HG02970 (cell line): ENCODE measurements at regions not wholly inside any gene's neighbourhood (a gene's known extent, or its start where the extent isn't known, plus 50 kb on each side); places are given as distances from the start of the nearest gene placed in this dataset.

ENCODE experiments used
- ATAC-seq: cut with Tn5 transposase; IDR thresholded peaks from one replicate; pipeline ENCODE4 v1.9.1; 2021; ENCODE audit warnings: mild to moderate bottlenecking, moderate library complexity, moderate number of reproducible peaks; ENCODE audit not compliant: unreplicated experiment, low FRiP score

DNA sequence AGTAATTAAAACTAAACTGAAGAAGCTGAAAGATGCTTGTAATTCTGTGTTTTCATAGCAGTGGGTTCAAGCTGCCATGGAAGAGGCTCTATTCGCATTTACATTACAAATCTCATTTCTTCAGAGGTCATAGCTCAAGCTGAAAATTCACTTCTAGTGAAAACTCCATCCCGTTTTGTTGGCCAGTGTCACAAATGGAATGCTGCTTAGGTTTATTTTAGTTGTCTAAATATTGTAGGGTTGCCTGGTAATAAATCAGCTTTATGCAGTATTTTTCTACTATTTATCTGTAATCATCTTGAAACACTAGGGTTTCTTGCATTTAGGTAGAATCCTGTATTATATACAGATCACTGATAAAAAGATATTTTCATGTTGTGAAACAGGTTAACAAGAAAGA is 240.6 kb downstream of the PTBP2 start:
- ATAC-seq: no peak

DNA sequence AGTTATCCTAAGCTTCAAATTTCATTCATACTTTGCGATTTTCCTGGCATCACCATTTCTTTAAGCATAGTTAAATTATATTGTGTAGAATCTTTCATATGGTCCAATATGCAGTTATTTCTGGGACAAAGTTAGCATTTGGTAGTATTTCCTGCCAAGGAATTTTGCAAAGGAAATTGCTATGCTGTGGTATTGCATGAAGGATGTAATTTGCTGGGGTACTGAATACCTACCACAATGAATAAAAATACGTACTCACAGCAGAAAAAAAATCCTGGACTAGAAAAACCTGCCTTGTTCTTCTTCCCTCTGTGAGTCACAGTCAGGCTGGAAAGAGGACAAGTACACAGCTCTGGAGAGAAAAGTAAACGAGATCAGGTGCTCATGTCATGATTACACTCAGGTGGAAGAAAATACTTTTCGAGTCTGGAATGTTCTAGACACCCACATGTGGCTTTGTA is 241.2 kb downstream of the PTBP2 start:
- no peak for ATAC-seq

DNA sequence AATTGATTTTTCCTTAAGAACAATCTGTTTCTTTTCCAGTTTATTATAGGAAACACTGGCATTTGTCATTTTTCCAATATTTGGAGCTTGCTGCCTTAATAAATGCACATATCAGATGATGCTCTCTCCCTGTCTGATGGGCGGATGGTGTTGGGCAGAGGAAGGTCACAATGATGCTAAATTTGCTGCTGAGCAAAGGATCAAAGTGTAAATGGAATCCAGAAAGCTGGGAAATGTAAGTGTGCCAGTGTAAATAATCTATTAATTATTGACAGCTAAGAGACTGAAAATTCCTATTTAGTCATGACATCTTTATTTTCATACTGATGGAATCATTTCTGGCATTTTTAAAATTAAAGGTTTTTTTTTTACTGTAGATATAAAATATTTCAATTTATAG is 243.2 kb downstream of the PTBP2 start:
- ATAC-seq: no peak

DNA sequence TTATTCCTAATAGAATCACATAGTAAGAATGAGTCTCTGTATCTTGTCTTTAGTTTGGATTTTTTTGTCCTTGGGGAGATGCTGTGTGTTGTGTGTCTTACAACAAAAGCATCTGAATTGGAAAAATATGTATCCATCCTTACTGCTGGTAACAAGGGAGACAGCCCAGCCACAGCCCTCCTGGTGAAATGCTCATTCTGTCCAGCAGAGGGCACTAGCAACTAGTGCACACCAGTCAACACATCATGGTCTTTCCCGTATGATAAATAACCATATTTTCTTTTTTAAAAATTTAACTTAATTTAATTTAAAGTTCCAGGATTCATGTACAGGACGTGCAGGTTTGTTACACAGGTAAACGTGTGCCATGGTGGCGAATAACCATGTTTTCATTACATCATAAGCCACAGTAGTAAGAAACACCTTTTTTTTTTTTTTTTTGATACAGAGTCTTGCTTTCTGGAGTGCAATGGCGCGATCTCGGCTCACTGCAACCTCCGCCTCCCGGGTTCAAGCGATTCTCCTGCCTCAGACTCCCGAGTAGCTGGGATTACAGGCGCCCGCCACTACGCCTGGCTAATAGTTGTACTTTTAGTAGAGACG is 245.1 kb downstream of the PTBP2 start:
- ATAC-seq: peak; percentile 79

DNA sequence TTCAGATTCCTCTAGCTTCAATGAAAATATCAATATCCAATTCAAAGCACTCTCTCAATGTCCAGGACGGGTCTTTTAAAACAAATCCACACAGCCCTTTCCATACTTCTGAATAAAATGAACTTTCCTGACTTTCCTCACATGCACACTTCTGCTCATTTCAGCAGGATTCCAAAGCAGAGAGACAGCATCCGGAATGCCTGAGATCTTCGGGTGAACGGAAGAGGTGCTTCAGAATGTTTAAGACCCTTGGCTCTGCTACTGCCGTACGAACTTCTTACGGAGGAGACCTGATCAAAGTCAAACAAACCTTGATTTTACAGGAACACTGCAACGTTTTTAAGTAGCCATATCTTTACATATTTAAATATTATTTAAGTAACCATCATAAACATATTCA is 245.7 kb downstream of the PTBP2 start:
- ATAC-seq: no peak

DNA sequence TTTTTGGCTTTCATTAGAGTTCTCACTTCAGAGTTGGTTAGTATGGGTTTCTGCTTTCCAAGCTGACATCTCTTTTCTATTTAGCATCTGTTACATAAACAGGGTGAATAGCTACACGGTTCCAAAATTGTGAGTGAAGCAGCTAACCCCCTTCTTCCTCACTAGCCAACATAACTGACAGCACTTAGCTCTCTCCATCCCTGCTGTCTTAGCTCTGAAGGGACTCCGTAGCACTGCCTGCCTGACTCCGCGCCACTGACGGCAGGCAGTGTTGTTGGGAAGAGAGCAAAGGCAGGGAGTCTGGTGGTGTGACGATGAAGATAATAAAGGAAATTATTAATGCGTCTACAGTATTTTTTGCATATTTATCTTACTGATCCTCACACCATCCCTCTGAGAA is 247.0 kb downstream of the PTBP2 start:
- ATAC-seq: no peak

DNA sequence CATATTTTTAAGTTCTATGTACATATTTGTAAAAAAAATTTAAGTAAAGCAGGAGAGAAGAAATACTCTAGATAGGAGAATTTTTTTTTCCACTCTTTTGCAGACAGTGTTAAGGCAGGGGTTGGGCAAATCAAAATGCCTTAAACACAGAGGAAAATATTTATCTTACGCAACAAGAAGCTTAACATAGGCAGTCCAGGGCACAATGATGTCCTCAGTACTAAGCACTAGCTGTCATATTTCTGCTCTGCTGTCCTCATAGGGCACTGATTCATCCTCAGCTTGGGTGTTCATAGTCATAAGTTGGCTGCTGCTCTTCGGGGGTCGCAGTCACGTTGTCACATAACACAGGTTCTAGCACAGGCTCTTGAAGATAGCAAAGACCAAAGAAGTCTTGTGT is 247.4 kb downstream of the PTBP2 start:
- ATAC-seq: no peak

DNA sequence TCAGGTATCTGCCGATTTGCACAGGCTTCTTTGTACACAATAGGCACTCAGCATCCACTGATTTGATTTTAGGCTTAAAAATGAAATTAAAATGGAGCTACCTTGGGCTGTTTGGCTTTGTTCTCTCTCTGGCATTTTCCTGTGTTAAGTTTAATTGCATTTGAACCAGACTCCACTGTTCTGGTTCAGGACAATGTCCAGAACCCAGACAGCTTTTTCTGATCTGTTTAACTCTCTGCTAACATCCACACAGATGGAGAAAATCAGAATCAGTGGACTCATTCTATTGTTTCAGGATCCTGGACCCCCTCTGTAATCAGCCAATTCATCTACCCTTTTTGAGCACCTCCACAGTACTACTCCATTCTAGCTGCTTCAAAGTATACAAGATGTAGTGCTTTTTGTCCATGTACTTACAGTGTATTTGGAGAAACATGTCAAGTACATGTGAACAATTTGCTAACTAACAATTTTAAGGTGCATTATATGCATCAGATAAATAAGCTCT is 248.1 kb downstream of the PTBP2 start:
- no peak for ATAC-seq

DNA sequence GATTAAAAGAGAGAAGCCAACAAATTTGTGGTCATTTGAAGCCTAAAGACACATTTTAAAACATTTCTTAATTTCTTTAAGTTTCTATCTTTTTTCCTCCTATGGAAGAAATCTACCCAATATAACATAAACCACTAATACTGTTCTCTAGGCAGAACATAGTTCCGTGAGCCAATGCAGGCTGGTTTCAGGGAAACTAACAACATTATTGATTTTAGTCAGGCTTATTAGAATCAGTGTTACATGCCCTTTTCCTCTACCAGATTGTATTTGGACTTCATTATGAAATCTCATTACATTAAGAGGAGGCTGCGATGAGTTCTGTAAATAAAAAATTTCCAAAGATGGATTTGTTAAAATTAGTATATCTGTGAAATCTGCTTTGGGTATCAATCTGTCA is 249.9 kb downstream of the PTBP2 start:
- no peak for ATAC-seq

DNA sequence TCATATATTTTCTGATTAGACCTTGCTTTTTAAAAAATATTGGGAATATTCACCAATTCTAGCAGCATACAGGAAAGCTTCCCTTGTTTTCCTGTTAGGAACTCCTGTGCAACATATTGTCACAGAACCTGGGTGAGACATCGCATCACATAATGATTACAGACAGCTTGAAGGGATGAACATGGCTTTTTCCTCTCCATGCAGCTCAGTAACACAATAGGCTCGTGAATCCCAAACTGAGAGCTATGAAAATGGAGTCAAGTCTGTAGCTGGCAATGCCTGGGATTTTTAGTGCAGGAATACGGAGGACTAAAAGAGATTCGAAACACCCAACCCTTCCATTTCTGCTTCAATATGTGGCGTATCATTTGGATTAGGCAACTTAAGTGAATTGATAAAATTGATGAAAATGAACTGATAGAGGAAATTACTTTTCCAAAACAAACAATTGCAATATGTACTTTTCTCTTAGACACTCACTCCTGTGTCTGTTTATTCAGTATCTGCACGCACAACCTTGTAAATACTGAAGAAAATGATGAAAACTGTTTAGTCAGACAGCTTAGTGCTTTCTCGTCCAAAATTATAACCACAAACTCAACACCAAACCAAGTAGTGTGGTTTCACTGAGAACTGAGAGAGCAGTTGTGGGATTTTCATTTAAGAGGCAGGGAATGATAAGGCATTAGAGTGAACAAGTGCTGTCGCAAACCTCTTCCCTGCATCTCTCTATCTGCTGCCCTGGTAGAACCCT is 250.4 kb downstream of the PTBP2 start:
- no peak for ATAC-seq

DNA sequence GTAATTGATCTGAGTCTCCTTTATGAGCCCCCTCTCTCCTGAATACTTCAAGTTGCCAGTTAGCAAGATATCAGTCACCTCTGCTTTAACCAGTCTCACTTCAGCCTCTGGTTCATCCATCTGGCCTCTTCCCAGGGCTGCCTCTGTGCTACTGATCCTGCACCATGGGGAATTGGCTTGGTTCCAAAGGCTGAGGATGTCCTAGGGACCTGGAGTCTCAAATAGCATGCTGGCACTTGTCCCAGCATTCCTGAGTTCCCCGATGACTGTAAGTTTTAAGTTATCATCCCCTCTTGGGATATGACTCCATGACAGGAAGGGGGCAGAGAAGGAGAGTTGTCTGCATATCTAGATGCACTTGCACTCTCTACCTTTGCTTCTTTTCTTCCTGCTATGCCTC is 252.0 kb downstream of the PTBP2 start:
- ATAC-seq: no peak

DNA sequence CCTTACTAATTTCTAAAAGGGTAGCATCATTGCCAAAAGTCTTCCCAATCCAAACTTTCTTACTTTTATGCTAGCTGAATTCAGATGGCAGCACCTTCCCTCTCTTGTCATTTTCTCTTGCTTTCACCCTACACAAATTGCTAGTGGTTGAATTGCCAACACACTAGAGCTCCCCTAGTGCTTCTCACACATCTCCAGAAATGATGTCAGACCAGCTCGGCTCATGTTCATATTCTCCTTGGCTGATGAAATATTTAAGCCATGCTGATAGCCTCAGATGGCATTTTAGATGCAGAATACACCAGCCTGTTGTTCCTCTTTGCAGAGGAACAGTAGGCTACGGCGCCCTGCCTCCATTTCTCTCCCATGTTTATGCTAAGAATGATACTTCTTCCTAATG is 256.9 kb downstream of the PTBP2 start:
- no peak for ATAC-seq

DNA sequence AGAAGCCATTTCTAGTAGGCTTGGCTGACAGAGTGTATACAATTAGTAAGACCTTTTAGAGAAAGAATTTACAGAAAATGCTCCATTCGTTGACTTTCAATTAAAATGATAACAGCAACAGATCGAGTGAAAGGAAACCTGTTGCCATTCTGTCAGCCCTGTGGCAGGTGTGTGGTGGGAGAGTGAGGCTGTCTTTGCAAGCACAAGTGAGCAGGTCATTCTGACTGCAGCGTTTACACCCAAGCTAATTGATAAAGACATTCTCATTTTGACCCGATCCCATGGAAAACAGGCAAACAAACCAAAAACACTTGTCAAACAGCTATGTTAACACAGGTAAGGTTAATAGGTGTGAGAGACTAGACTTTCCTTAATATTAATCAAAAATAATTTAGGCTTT is 257.3 kb downstream of the PTBP2 start:
- no peak for ATAC-seq

DNA sequence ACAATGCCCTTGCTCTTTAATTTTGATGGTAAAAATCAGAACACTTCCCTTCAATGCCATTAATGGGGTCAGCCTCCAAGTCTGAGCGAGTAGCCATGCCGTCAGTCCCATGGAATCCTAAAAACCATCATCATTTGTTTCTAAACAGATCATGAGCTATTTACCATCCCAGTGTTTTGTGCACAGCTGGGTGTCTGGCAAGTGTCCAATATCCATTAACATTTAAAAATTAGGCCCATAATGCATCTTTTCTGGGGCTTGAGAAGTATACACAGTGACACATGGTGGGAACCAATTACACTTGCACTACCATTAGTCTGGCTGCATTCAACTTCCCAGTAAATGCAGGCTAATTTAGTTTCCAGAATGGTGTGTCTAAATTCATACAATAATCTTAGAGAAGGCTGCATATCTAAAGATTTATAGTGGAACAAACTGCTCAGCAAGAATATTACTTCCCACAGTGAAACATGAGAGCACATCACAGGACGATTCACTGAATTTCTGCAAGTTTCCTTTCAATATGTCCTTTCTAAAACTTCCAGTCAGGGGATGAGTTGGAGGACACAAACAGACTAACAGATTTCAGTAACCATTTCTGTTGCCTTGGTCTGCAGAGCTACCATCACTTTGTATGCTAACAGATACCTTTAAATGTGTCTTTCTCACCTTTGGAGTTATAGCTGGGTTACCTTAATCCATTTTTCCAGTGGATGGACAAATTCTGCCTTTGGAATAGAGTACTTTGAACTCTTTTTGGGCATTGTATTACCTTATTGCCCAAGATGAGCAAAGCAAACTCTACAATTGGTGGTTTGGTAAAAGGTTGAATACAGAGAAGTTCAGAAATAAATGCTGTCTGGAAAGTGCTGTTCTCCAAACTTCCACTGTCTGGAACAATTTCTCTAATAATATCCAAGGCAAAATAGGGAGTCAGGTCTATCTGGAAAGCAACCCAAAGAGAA is 258.0 kb downstream of the PTBP2 start:
- no peak for ATAC-seq

DNA sequence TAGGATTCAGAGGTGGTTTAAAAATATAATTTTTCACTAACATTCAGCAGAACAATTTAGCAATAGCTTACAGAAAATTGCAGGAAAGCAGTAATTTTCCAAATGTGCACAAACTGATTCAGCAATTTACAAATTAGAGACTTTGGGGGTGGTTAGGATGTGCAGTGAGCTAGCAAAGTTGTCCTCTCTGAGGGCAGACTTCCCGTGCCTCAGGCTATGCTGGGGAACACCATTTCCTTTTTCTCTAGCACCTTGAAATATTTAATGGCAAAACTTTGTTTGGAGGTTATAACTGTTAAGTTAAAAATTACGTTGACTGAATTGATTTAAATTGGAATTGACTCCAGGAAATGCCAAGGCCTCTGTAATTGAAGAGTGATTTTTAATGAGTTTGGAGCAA is 258.9 kb downstream of the PTBP2 start:
- ATAC-seq: no peak

DNA sequence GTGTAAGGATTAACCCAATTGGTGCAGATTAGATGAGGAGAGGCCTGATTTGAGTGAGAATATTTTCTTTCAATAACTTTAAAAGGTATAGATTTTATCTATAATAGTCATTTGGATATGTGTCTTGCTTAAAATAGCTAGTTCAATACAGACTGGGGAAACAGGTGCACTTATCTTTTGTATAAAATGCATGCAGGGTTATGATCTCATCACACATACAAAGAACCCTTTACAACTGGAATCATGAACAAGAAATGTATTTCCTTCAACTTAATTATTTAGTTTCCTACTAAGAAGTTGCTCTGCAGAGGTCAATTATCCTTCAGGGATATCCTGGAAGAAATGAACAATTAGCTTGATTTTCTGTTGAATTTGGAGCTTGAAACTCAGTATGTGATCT is 259.6 kb downstream of the PTBP2 start:
- no peak for ATAC-seq

DNA sequence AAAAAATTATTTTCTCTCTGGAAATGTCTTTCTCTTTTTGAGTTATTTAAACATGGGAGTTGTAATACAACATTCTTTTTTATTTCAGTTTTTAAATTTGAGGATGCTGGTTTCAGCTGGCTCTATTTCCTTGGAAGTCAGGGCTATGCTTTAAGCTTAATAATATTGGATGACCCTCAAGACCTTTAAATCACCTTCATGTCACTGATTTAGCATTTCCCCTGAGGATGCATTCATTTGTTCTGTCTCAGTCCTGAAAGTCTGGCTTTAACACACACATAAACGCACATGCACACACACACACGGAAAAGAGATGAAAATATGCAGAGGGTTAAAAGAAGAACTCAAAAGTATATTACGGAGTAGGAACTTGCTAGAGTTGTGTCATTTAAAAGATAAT is 260.5 kb downstream of the PTBP2 start:
- ATAC-seq: no peak

DNA sequence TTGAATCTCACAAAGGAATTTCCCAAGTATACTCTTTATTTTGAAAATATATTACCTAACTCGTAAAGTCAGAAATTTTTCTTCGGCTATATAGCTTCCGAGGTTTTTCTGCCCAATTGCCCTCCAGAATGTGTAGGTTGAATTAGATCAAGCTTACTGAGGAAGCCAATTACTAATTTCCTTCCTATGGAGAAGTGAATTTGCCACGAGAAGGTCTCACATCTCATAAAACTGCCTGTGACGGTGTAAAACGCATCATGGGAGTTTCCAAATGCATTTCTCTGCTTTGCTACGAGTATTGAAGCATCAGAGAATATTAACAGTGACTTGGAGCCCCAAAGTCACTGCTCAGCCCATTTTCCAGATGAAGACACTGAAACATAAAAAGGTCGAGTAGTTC is 262.3 kb downstream of the PTBP2 start:
- ATAC-seq: no peak

DNA sequence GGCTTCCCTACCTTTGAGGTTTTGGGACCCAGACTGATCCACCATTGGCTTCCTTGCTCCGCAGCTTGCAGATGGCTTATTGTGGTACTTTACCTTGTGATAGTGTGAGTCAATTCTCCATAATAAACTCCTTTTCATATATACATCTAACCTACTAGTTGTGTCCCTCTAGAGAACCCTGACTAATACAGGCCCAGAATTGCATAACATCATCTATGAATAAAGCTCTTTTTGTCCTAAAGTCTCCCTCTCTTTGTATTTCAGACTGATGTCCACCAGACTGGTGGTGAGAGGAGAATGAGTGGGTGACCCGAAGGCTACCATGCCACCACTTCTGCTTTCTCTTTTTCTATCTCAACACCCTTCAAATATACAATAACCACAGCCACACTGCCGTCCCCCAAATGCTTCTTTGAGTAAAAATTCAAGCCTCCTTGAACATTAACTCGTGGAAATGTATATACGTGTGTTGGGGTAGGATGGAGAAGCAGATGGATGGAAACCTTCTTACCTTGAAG is 265.7 kb downstream of the PTBP2 start:
- no peak for ATAC-seq

DNA sequence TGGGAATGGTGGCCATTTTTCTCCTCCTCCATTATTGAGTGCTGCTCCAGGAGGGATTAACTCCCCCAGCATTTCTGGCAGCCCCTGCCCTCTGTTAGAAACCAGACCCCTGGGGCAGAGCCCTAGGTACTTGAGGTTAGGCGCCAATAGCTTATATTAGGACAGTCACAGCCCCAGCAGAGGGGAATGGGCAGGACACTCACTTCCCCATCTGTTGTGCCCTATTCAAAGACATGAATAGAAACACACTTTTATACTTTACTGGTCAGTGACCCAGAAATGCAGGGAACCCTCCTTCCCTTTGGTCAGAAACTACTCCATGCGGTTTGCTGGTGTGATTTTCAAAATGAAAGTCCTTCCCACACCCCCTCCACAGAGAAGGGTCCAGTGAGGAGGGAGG is 267.7 kb downstream of the PTBP2 start:
- ATAC-seq: no peak

DNA sequence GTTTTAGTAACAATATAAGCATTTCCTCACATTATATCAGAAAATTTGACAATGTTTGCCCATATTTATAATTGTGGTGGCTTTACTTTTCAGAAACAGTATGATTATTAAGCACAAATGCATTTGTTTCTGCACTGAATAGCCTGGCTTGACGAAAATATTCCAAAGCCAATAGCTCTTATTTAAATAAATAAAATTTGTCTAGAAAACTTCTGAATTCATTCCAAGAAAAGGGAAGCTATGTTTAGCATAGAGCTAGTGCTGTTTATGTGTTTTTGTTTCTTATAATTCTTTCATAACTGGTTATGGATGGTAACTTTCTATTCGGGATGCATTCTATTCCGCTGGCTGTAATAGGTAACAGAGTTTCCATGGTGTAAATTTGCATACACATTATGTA is 268.6 kb downstream of the PTBP2 start:
- ATAC-seq: no peak
